B cell (primary cell): ENCODE measurements at regions not wholly inside any gene's neighbourhood (a gene's known extent, or its start where the extent isn't known, plus 50 kb on each side); places are given as distances from the start of the nearest gene placed in this dataset.

Experiments used
- ATAC-seq: fragments of 200-7000 bp; cut with Tn5 transposase; one replicate; pipeline ENCODE4 v1.10.0; 2021; ENCODE audit warnings: low read depth, mild to moderate bottlenecking, moderate number of reproducible peaks, moderate library complexity
- CTCF ChIA-PET: fragments of 350-600 bp; sonication (Branson Sonifier 250); formaldehyde crosslinking; loops from one replicate; lab custom pipeline; 2021; ENCODE audit warnings: antibody characterized with exemption, inconsistent platforms; lab: Charles Lee
- POLR2A ChIA-PET: fragments of 350-600 bp; sonication (Branson Sonifier 250); formaldehyde crosslinking; loops from one replicate; lab custom pipeline; 2021; ENCODE audit warnings: antibody characterized with exemption; lab: Charles Lee
- DNase-seq: peaks from one replicate; pipeline ENCODE4 v3.0.0; 2013
- H2AFZ ChIP-seq: 2 replicates; pipeline ENCODE4 v1.6.1; 2012; ENCODE audit warnings: mild to moderate bottlenecking, low read depth, low read length; ENCODE audit not compliant: insufficient read depth, poor library complexity, severe bottlenecking
- H3K27ac ChIP-seq, 2 donors: 1 replicate in 1 of 2; 2 replicates in 1 of 2; pipeline ENCODE4 v1.5.1; 2012 to 2013; ENCODE audit warnings: low read length in 2 of 2, mild to moderate bottlenecking in 2 of 2, moderate library complexity in 1 of 2
- H3K27me3 ChIP-seq, 4 experiments: fragments of 200-600 bp in 1 of 4; sonication (generic) in 1 of 4; replicated peaks in 1 of 4; 1 replicate in 2 of 4; 2 replicates in 2 of 4; pipeline versions ENCODE4 v1.6.1 to v1.7.0; 2013 to 2016; ENCODE audit warnings: low read length in 3 of 4, mild to moderate bottlenecking in 2 of 4, mixed read lengths in 1 of 4, moderate library complexity in 1 of 4; ENCODE audit not compliant: insufficient read depth in 4 of 4, control insufficient read depth in 3 of 4; ENCODE audit errors: control extremely low read depth in 1 of 4
- H3K36me3 ChIP-seq, 2 experiments: replicated peaks in 1 of 2; 1 replicate in 1 of 2; 2 replicates in 1 of 2; pipeline versions ENCODE4 v1.6.1 to v1.7.1; 2013; ENCODE audit warnings: low read length in 1 of 2; ENCODE audit not compliant: insufficient read depth in 2 of 2, control insufficient read depth in 1 of 2; ENCODE audit errors: control extremely low read depth in 1 of 2, extremely low read depth in 1 of 2
- H3K4me1 ChIP-seq, 2 donors: fragments of 200-600 bp in 1 of 2; sonication (generic) in 1 of 2; 1 replicate in 1 of 2; 2 replicates in 1 of 2; pipeline versions ENCODE4 v1.5.1 to v1.6.1; 2013 to 2017; ENCODE audit warnings: low read length in 2 of 2; ENCODE audit not compliant: control insufficient read depth in 2 of 2, insufficient read depth in 2 of 2
- H3K4me2 ChIP-seq: replicated peaks from 2 replicates; pipeline ENCODE3; 2012; ENCODE audit warnings: mild to moderate bottlenecking, low read depth, low read length; ENCODE audit not compliant: poor library complexity, severe bottlenecking
- H3K4me3 ChIP-seq, 5 experiments: fragments of 200-600 bp in 1 of 5; sonication (generic) in 1 of 5; 1 replicate in 3 of 5; 2 replicates in 2 of 5; pipeline versions ENCODE4 v1.5.1 to v1.7.0; 2011 to 2016; ENCODE audit warnings: low read length in 4 of 5, mild to moderate bottlenecking in 4 of 5, low read depth in 2 of 5, control low read depth in 1 of 5, moderate library complexity in 1 of 5; ENCODE audit not compliant: insufficient read depth in 1 of 5; ENCODE audit errors: control extremely low read depth in 1 of 5, extremely low read depth in 1 of 5
- H3K79me2 ChIP-seq: fragments of 200-600 bp; sonication (generic); one replicate; pipeline ENCODE4 v1.6.0; 2016; ENCODE audit warnings: low read length; ENCODE audit not compliant: control insufficient read depth, insufficient read depth
- H3K9ac ChIP-seq: fragments of 200-600 bp; sonication (generic); 2 replicates; pipeline ENCODE4 v1.6.1; 2017; ENCODE audit warnings: mild to moderate bottlenecking, low read length, moderate library complexity
- H3K9me3 ChIP-seq, 3 donors: one replicate each; pipeline versions ENCODE4 v1.6.1 to v1.7.1; 2013; ENCODE audit warnings: low read length in 2 of 3; ENCODE audit not compliant: control insufficient read depth in 2 of 3, insufficient read depth in 1 of 3; ENCODE audit errors: control extremely low read depth in 1 of 3
- H4K20me1 ChIP-seq: 2 replicates; pipeline ENCODE4 v1.6.0; 2012; ENCODE audit warnings: mild to moderate bottlenecking, low read length; ENCODE audit not compliant: insufficient read depth, control insufficient read depth, poor library complexity, severe bottlenecking
- H3K27ac Mint-ChIP-seq: one replicate; pipeline ENCODE4 v1.8.0; 2021; ENCODE audit warnings: mixed read lengths
- H3K27me3 Mint-ChIP-seq: one replicate; pipeline ENCODE4 v1.8.0; 2021; ENCODE audit warnings: mixed read lengths
- H3K4me1 Mint-ChIP-seq: one replicate; pipeline ENCODE4 v1.8.0; 2021; ENCODE audit warnings: mixed read lengths
- H3K4me3 Mint-ChIP-seq: one replicate; pipeline ENCODE4 v1.8.0; 2021; ENCODE audit warnings: mixed read lengths
- H3K9me3 Mint-ChIP-seq: one replicate; pipeline ENCODE4 v1.8.0; 2022; ENCODE audit warnings: mixed read lengths; ENCODE audit not compliant: insufficient read depth
- EZH2 ChIP-seq: IDR thresholded peaks from 2 replicates; pipeline ENCODE4 v1.6.1; 2012; ENCODE audit warnings: borderline replicate concordance, low read depth, mild to moderate bottlenecking, moderate library complexity, low read length; ENCODE audit not compliant: insufficient read depth, poor library complexity, severe bottlenecking
- WGBS: methylation state at CpG from one replicate; pipeline ENCODE4 v1.1.5; 2013; ENCODE audit warnings: missing lambda C conversion rate; ENCODE audit not compliant: insufficient coverage; 5-methylcytosine and 5-hydroxymethylcytosine counted together
- intact Hi-C: fragments of 100-400 bp; cut with micrococcal nuclease; formaldehyde crosslinking; loops from one replicate; pipeline ENCODE4 v1.10.0; 2022
- TF ChIP-seq, protein P1 (sequence below): fragments of 200-600 bp; IDR thresholded peaks from one replicate; pipeline ENCODE4 v1.8.0; 2022; ENCODE audit warnings: antibody characterized with exemption, mild to moderate bottlenecking

DNA sequence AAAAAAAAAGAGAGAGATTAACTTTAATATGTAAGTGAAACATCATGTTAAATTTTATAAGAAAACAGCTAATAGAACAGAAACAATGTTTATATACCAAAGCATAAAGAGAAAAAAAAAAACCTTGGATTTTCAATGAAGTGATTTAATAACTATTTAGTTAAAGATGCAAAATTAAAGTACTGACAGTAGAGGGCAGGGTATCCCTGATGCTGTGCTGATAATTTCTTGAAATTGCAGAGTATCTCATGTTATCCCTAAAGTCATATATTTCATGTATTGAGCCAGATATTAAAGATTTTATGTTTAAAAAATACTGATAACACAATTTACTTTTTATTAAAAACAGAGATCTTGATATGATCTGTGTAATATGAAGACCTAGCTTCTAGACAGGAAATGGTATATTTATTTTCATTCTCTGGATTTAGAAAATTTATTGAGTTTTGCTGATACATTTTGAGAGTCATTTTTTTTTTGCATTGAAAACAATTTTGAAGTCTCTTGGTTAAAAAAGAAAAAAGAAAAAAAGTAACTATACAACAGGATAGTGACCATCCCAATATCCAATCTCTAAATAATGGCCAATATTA is 273.2 kb downstream of the USP25 start:
- Histone ChIP-seq H3K27ac (no peak overlapping the region), H3K9me3 (no peaks in the 10 kb centered on the region), H3K4me2 (no peak overlapping the region), H3K4me1 (no peaks in the 10 kb centered on the region), H3K27me3 (no peaks in the 10 kb centered on the region), H3K79me2 (no peaks in the 10 kb centered on the region), H2AFZ (no peak overlapping the region), H3K4me3 (no peak overlapping the region), H4K20me1 (no peaks in the 10 kb centered on the region), H3K9ac (no peak overlapping the region), H3K36me3 (no peaks in the 10 kb centered on the region)
- POLR2A ChIA-PET = no interaction called here
- DNase-seq = no peak
- ATAC-seq = no peak
- no peaks in the 10 kb centered on the region for H3K4me1 Mint-ChIP-seq
- no peak overlapping the region for H3K4me3 Mint-ChIP-seq
- H3K27ac Mint-ChIP-seq = no peak overlapping the region
- CTCF ChIA-PET = interaction anchor here (0.6 kb wide), 1 partner anchor 10 kb away, joined by 4 read pairs; no protein-coding TSS in a partner anchor
- intact Hi-C loops = no loop called here
- no peaks in the 10 kb centered on the region for H3K27me3 Mint-ChIP-seq
- TF ChIP-seq, protein P1, sequence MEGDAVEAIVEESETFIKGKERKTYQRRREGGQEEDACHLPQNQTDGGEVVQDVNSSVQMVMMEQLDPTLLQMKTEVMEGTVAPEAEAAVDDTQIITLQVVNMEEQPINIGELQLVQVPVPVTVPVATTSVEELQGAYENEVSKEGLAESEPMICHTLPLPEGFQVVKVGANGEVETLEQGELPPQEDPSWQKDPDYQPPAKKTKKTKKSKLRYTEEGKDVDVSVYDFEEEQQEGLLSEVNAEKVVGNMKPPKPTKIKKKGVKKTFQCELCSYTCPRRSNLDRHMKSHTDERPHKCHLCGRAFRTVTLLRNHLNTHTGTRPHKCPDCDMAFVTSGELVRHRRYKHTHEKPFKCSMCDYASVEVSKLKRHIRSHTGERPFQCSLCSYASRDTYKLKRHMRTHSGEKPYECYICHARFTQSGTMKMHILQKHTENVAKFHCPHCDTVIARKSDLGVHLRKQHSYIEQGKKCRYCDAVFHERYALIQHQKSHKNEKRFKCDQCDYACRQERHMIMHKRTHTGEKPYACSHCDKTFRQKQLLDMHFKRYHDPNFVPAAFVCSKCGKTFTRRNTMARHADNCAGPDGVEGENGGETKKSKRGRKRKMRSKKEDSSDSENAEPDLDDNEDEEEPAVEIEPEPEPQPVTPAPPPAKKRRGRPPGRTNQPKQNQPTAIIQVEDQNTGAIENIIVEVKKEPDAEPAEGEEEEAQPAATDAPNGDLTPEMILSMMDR = no peak
- TF ChIP-seq EZH2 = no peak
- H3K9me3 Mint-ChIP-seq = no peaks in the 10 kb centered on the region

DNA sequence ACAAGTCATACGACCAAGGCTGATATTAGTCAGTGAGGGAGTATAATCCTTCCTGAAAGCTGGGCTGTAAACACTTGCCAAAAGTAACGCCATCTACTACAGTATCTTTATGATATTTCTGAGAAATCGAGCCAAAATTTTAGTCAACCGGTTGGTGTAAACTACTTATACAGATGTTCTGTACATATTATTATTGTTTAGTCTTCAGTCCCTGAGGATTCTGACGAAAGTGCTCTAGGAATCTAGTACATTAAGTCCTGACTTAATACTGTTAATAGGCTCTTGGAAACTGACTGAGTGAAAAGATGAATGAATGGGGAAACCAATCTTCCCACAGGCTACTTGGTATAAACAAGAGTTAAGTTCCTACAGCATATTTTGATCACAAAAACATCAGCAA is 274.3 kb downstream of the USP25 start:
- TF ChIP-seq EZH2 = no peak
- TF ChIP-seq, protein P1 = no peak
- H3K27me3 ChIP-seq = no peaks in the 10 kb centered on the region
- no CpG with 5 or more reads among the region's 5 CpGs for WGBS
- H3K9me3 ChIP-seq = no peaks in the 10 kb centered on the region
- H2AFZ ChIP-seq = no peak overlapping the region
- no peak overlapping the region for H3K4me3 Mint-ChIP-seq
- ChIA-PET POLR2A (no interaction called here), CTCF (no interaction called here)
- intact Hi-C loops = no loop called here
- H3K27ac Mint-ChIP-seq = no peak overlapping the region
- H3K9ac ChIP-seq = no peak overlapping the region
- H3K27ac ChIP-seq = no peak overlapping the region
- H3K4me1 Mint-ChIP-seq = no peaks in the 10 kb centered on the region
- no peaks in the 10 kb centered on the region for H3K79me2 ChIP-seq
- H4K20me1 ChIP-seq = no peaks in the 10 kb centered on the region
- no peaks in the 10 kb centered on the region for H3K36me3 ChIP-seq
- no peak overlapping the region for H3K4me2 ChIP-seq
- no peak overlapping the region for H3K4me3 ChIP-seq
- no peaks in the 10 kb centered on the region for H3K9me3 Mint-ChIP-seq
- H3K27me3 Mint-ChIP-seq = no peaks in the 10 kb centered on the region
- DNase-seq = no peak
- no peak for ATAC-seq
- H3K4me1 ChIP-seq = no peaks in the 10 kb centered on the region
